Parathyroid adenoma (tissue), 2 donors: ENCODE measurements at regions not wholly inside any gene's neighbourhood (a gene's known extent, or its start where the extent isn't known, plus 50 kb on each side); places are given as distances from the start of the nearest gene placed in this dataset.

Experiments
- H2AFZ ChIP-seq: fragments of 300-600 bp; sonication (generic); one replicate; pipeline ENCODE4 v1.7.0; 2017; ENCODE audit warnings: antibody characterized with exemption, mild to moderate bottlenecking
- H3K27ac ChIP-seq: fragments of 300-600 bp; sonication (generic); one replicate; pipeline ENCODE4 v1.7.0; 2017
- H3K27me3 ChIP-seq: fragments of 300-600 bp; sonication (generic); one replicate; pipeline ENCODE4 v1.7.0; 2017; ENCODE audit warnings: low read length; ENCODE audit not compliant: control insufficient read depth, insufficient read depth
- H3K36me3 ChIP-seq: fragments of 300-600 bp; sonication (generic); one replicate; pipeline ENCODE4 v1.7.0; 2017; ENCODE audit warnings: low read length; ENCODE audit not compliant: control insufficient read depth, insufficient read depth
- H3K4me1 ChIP-seq: fragments of 300-600 bp; sonication (generic); one replicate; pipeline ENCODE4 v1.7.0; 2017; ENCODE audit warnings: control low read depth
- H3K4me2 ChIP-seq: fragments of 300-600 bp; sonication (generic); one replicate; pipeline ENCODE4 v1.7.0; 2017; ENCODE audit warnings: low read length
- H3K4me3 ChIP-seq: fragments of 300-600 bp; sonication (generic); one replicate; pipeline ENCODE4 v1.7.0; 2017; ENCODE audit warnings: low read depth, low read length
- H3K79me2 ChIP-seq: fragments of 300-600 bp; sonication (generic); one replicate; pipeline ENCODE4 v1.7.0; 2017; ENCODE audit warnings: control low read depth
- H3K9ac ChIP-seq: fragments of 300-600 bp; sonication (generic); one replicate; pipeline ENCODE4 v1.7.0; 2017; ENCODE audit warnings: mild to moderate bottlenecking
- H3K9me3 ChIP-seq: fragments of 300-600 bp; sonication (generic); one replicate; pipeline ENCODE4 v1.7.0; 2017; ENCODE audit warnings: low read length; ENCODE audit not compliant: control insufficient read depth
- TF ChIP-seq, protein P1 (sequence below): fragments of 300-600 bp; sonication (generic); IDR thresholded peaks from one replicate; pipeline ENCODE4 v1.7.0; 2017; ENCODE audit warnings: antibody characterized with exemption, mild to moderate bottlenecking
- donor health status: primary hyperparathyroidism.

DNA sequence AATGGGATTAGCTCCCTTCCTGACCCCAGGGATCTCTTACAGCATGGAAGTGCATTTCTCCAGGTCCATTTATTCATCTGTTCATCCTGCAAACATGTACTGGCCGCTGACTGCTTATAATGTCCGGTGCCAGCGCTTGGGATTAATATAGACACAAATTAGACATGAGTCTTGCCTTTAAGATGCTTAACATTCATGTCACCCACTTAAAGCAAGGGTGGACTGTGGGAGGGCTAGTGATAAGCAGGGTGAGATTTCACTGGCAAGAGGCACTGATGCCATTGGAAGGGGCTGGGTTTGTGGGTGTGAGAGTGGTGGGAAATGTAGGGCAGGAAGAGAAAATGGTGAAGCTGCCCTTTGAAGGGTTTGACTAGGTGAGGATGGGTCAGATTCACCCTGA lies 92.2 kb upstream of the MPHOSPH6 start:
- no peak overlapping the region for H3K9ac ChIP-seq
- H3K27ac ChIP-seq: no peak overlapping the region
- H3K4me3 ChIP-seq: no peak overlapping the region
- H3K36me3 ChIP-seq: no peaks in the 10 kb centered on the region
- TF ChIP-seq, protein P1, sequence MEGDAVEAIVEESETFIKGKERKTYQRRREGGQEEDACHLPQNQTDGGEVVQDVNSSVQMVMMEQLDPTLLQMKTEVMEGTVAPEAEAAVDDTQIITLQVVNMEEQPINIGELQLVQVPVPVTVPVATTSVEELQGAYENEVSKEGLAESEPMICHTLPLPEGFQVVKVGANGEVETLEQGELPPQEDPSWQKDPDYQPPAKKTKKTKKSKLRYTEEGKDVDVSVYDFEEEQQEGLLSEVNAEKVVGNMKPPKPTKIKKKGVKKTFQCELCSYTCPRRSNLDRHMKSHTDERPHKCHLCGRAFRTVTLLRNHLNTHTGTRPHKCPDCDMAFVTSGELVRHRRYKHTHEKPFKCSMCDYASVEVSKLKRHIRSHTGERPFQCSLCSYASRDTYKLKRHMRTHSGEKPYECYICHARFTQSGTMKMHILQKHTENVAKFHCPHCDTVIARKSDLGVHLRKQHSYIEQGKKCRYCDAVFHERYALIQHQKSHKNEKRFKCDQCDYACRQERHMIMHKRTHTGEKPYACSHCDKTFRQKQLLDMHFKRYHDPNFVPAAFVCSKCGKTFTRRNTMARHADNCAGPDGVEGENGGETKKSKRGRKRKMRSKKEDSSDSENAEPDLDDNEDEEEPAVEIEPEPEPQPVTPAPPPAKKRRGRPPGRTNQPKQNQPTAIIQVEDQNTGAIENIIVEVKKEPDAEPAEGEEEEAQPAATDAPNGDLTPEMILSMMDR: no peak
- no peak overlapping the region for H2AFZ ChIP-seq
- no peaks in the 10 kb centered on the region for H3K79me2 ChIP-seq
- H3K27me3 ChIP-seq: no peaks in the 10 kb centered on the region
- no peaks in the 10 kb centered on the region for H3K9me3 ChIP-seq
- no peak overlapping the region for H3K4me2 ChIP-seq
- no peaks in the 10 kb centered on the region for H3K4me1 ChIP-seq

DNA sequence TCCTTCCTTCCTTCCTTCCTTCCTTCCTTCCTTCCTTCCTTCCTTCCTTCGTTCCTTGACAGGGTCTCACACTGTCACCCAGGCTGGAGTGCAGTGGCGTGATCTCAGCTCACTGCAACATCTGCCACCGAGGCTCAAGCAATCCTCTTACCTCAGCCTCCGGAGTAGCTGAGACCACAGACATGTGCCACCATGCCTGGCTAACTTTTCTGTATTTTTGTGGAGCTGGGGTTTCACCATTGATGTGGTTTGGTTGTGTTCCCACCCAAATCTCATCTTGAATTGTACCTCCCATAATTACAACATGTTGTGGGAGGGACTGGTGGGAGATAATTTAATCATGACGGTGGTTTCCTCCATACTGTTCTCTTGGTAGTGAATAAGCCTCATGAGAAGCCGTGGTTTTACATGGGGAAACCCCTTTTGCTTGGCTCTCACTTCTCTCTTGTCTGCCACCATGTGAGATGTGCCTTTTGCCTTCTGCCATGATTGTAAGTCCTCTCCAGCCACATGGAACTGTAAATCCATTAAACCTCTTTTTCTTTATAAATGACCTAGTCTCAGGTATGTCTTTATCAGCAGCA lies 90.3 kb upstream of the MPHOSPH6 start:
- TF ChIP-seq, protein P1: no peak

GRCh38 chr16:82259731-82260130 lies 89.7 kb upstream of the MPHOSPH6 start:
- Histone ChIP-seq H3K9ac (no peak overlapping the region), H3K27me3 (no peaks in the 10 kb centered on the region), H3K79me2 (no peaks in the 10 kb centered on the region), H3K36me3 (no peaks in the 10 kb centered on the region), H3K4me2 (no peak overlapping the region), H3K27ac (no peak overlapping the region), H2AFZ (no peak overlapping the region), H3K4me1 (no peaks in the 10 kb centered on the region), H3K4me3 (no peak overlapping the region), H3K9me3 (no peaks in the 10 kb centered on the region)
- TF ChIP-seq, protein P1: no peak

More for the DNA sequence above, 90.3 kb upstream of the MPHOSPH6 start:
- H2AFZ ChIP-seq: no peak overlapping the region
- no peaks in the 10 kb centered on the region for H3K36me3 ChIP-seq
- no peak overlapping the region for H3K4me3 ChIP-seq
- no peaks in the 10 kb centered on the region for H3K27me3 ChIP-seq
- no peak overlapping the region for H3K4me2 ChIP-seq
- no peak overlapping the region for H3K9ac ChIP-seq
- H3K9me3 ChIP-seq: no peaks in the 10 kb centered on the region
- no peaks in the 10 kb centered on the region for H3K4me1 ChIP-seq
- H3K27ac ChIP-seq: no peak overlapping the region
- no peaks in the 10 kb centered on the region for H3K79me2 ChIP-seq

- no peak overlapping the region for H3K27ac ChIP-seq
- no peak overlapping the region for H3K4me2 ChIP-seq
- no peak overlapping the region for H2AFZ ChIP-seq
- H3K4me3 ChIP-seq: no peak overlapping the region
- no peaks in the 10 kb centered on the region for H3K27me3 ChIP-seq
- H3K79me2 ChIP-seq: no peaks in the 10 kb centered on the region
- H3K9me3 ChIP-seq: no peaks in the 10 kb centered on the region
- H3K9ac ChIP-seq: no peak overlapping the region
- H3K36me3 ChIP-seq: no peaks in the 10 kb centered on the region
- TF ChIP-seq, protein P1: no peak
- H3K4me1 ChIP-seq: no peaks in the 10 kb centered on the region
Observed at GRCh38 chr16:82257990-82258389, 88.0 kb upstream of the MPHOSPH6 start.

DNA sequence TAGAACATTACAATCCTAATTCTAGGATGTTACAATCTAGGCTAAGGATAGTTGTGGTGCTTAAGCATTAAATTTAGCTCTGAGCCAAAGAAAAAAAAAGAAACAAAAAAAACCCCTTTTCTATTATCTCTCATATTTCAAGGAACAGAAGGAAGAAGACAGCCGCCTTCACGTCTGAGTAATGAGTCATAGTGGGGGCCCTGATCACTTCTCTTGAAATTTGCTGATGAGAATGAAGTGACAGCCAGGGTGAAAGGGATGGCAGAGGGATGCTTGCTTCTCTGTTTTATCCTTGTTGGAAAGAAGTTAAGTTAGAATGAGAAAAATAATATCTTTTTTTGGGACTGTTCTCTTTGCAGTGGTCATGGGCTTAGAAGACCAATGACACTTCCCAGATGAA lies 82.6 kb upstream of the MPHOSPH6 start:
- H3K4me2 ChIP-seq: no peak overlapping the region

More for the DNA sequence above, 82.6 kb upstream of the MPHOSPH6 start:
- Histone ChIP-seq H3K4me3 (no peak overlapping the region), H2AFZ (no peak overlapping the region), H3K36me3 (no peaks in the 10 kb centered on the region), H3K9ac (no peak overlapping the region), H3K27ac (no peak overlapping the region), H3K27me3 (no peaks in the 10 kb centered on the region), H3K9me3 (no peaks in the 10 kb centered on the region), H3K4me1 (no peaks in the 10 kb centered on the region), H3K79me2 (no peaks in the 10 kb centered on the region)
- TF ChIP-seq, protein P1: no peak
